ENCODE measurements at regions not wholly inside any gene's neighbourhood (a gene's known extent, or its start where the extent isn't known, plus 50 kb on each side); places are given as distances from the start of the nearest gene placed in this dataset.

DNA sequence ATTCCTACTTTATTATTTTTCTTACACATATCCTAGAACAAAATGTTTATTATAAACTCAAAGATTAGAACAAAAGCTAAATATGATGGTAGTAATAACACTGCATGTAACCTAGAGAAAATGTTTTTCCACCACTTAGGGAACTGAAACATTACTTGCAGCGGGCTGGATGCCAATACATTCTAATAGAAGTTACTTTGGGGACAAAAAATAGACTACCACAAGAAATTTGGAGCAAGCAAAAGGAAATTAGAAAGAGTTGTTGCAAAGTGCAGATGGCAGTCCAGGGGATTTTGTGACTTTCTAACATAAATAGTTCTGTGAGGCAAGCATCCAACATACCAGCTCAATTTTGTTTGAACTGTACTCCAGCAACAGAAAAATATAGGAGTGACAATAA is 255.3 kb upstream of the GRIN3A start:
- TF ChIP-seq EZH2 (IDR thresholded peaks at IDR 0.05), result no peak
- TF ChIP-seq POLR2AphosphoS5 (IDR thresholded peaks at IDR 0.05; ENCODE audit: borderline replicate concordance, low read depth, low read length), result no peak
- no peak for TF ChIP-seq FOXP2 (optimal IDR thresholded peaks at IDR 0.05; ENCODE audit: control extremely low read depth, extremely low read length, insufficient read depth)

All from SK-N-MC (cell line).